GM18505 (cell line): ENCODE measurements at regions not wholly inside any gene's neighbourhood (a gene's known extent, or its start where the extent isn't known, plus 50 kb on each side); places are given as distances from the start of the nearest gene placed in this dataset.

ENCODE experiments used
- ATAC-seq: cut with Tn5 transposase; IDR thresholded peaks from one replicate; pipeline ENCODE4 v1.9.1; 2021; ENCODE audit not compliant: unreplicated experiment
- POLR2A ChIP-seq: IDR thresholded peaks from 4 replicates; pipeline ENCODE4 v1.6.1; 2011; ENCODE audit warnings: borderline replicate concordance; ENCODE audit not compliant: insufficient read depth, insufficient read length; ENCODE audit errors: extremely low read depth

DNA sequence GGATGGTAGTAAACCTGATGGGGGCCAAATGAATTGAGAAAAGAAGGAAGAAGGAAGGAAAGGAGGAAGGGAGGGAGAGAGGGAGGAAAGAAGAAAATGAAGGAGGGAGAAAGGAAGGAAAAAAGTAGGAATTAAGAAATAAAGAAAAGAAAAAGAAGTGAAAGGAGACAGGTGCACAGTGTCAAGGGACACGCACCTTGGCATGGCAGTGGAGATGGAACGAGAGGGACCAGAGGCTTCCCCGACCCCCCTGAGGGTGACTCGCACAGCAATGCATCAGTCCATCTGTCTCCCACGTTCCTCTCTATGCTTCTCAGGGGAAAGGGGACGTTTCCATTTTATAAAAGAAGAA, 199.6 kb downstream of the CXCL12 start:
- no peak for TF ChIP-seq POLR2A
- ATAC-seq = no peak

DNA sequence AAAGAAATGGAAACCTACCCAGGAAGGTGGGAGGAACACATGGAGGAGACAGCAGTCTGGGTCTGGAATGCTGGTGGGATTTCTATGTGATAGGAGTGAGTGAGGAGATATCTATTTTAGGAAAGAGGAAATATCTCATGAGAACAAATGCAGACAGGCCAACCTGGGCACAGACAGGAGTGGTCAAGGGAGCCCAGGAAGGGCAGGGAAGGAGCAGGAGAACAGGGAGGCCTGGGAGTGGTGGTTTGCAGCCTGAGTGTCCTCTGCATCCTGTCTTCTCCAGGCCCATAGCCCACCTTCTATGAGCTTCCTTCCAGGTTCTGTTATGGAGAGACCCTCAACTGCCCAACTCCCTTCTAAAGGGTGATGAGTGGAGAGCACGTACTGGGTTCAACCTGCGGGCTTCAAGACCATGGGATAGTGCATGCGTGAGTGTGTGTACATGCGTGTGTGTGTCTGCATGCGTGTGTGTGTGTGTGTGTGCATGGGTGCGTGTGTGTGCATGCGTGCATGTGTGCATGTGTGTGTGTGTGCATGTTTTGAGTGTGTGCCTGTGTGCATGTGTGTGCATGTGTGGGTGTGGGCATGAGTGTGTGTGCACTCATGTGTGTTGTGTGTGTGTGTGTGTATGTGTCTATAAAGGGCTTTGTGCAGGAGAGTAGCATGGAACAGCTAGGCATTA, 200.1 kb downstream of the CXCL12 start:
- no peak for ATAC-seq
- no peak for TF ChIP-seq POLR2A

DNA sequence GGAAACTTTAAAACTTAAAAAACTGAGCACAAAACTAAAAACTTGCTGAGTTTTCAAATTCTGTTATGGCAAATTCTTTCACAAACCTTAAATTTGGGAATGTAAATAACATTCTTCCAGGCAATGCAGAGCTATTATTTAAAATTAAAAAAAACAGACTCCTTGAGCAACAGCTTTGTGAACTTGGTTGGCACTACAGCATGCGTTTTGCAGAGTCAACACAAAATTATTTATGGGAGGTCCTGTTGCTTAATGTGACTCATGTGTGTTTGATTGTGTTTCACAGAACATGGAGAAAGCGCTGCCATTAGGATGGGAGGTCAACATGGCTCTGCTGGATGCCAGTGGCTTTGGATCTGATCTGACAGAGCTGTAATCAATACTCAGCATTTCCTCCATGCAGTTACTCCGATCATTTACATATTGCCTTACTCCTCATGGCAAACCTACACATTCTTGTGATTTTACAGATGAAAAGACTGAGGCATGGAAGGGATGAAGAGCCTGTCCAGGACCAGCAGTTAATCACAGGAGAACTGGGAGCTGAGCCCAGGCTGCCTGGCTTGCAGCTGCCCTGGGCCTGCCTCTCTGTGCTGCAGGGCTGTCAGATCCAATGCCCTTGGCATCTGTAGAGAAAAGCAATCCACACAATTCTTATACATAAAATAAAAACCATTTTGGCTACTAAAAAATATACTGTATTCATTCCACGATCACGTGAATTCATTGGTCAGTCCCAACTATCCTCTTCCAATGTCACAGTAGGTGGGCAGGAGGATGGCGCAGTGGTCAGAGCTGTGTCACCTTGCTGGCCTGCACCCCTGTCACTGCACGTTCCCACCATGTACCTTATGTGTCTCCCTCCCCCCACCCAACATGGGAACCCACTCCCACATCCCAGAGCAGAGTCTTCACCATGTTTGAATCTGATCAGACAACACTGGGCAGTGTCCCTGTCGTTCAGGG, 200.9 kb downstream of the CXCL12 start:
- TF ChIP-seq POLR2A = no peak
- ATAC-seq = no peak

DNA sequence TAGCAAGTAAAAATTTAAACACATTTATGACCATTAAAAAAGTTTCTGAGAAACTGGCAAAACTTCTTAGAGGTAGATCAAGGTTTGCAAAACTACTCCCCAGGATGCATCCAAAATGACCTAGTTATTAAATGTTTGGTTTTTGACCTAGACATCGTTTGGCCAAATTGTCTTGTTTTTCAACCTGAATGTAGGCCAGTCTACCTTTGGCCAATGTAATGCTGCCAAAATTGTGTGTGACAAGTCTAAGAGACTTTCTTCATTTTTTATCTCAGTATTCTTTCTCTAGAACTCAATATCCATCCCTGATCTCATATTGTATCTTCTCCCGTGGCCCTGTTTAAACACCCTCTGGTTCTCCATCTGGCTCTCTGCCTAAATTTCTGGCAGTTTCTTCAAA, 202.0 kb downstream of the CXCL12 start:
- no peak for ATAC-seq
- no peak for TF ChIP-seq POLR2A

DNA sequence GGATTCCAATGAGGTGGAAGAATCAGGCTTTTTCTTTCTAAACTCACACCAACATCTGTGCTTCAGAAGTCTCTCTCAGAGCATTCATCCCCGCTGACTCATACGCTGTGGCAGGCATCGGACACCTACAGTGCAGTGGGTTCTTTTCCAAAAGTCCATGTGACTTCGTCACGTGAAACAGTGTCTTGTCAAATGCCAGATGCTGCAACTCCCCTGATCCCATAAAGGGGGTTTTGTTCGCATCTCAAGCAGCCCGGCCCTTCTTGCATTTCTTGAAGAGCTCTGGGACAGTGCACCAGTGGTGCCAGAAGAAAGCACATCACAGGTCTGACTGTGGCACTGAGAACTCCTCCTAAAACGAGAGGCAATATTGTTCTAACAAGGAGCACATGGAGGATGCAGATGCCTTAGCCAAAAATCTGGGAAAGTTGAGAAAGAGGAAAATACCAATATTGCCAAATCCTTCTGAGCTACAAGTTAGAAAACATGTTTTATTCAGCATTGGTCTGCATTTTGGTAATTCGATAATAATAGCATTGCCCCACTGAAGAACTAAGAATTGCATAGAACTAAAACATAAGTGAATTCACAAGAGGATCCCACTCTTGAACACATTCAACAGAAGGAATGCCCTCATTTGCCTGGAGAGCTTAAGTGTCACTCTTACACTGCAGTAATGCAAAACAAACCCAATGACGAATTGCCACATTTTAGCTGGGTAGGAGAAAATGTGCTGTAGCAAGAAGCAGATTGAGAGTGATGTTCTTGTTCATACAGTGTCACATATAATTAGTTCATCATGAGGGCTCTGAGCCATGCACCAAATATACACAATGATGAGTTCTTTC, 204.4 kb downstream of the CXCL12 start:
- TF ChIP-seq POLR2A = no peak

DNA sequence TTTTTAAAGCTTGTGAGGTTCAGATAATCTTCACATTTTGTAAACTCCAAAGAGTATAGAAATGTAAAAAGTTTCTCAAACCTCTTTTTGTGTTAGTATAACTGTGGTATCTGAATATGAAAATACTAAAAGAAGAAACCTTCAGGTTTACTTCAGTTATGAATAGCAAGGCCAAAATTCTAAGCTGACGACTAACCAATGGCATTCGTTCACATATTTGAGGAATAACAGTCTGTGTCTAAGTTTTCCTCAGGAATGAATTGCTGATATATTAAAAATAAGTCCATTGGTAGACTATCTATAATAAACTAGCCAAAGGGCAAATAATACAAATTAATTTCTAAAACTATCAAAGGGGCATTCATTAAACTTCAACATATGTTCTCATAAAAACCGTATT, 206.0 kb downstream of the CXCL12 start:
- ATAC-seq = no peak
- no peak for TF ChIP-seq POLR2A

More for the DNA sequence above, 204.4 kb downstream of the CXCL12 start:
- ATAC-seq = no peak

DNA sequence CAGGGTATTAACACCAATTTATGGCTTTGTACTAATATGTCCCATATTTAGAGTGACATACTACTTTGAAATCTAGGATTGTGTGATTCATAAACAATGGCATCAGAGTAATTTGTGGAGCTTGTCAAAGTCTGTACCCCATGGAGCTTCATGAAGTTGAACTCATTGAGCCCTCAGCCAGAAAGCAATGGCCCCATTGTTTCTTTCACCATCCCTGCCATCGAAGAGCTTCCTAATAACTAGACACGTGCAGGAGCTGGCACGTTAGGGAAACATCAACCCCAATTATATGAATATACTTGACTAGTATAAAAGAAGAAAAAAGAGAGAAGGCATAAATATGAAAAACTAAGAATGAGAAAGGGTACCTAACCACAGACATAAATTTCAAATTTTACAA, 206.6 kb downstream of the CXCL12 start:
- ATAC-seq = no peak

DNA sequence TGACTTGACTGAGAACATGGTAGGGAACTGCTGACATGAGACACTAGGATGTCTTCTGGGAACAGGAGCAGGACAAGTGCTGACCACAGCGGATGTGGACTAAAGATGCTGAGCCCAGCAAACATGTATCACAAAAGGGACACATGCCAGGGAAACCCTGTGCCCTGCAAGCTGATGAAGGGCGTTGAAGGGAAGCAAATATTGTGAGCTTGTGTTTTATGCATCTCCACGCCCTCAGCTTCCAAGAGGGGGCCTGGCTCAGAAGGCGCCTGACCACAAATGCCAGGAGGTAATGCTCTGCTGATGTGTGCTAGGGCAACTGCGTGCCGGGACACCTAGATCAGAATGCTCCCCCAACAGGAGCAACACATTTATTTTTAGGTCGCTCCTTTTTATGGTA, 207.3 kb downstream of the CXCL12 start:
- TF ChIP-seq POLR2A = no peak
- no peak for ATAC-seq

More for the DNA sequence above, 206.6 kb downstream of the CXCL12 start:
- no peak for TF ChIP-seq POLR2A

DNA sequence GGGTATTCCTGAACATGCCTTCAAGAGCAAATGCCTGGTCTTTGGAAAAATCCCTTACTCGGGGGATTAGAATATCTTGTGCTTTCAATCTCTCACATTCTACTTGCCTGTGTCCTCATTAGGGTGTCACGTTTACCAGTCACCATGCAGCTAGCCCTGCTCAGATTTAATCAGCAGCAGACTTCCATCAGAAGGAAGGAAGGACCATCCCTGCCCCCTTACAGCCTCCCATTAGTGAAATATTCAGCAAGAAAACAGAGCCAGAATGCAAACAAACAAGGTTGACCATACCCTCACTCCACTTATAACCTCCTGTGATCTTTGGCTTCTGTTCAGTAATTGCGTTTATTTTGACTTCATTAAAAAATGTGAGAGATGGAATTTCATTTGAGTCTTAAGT, 208.6 kb downstream of the CXCL12 start:
- no peak for TF ChIP-seq POLR2A
- ATAC-seq = no peak

DNA sequence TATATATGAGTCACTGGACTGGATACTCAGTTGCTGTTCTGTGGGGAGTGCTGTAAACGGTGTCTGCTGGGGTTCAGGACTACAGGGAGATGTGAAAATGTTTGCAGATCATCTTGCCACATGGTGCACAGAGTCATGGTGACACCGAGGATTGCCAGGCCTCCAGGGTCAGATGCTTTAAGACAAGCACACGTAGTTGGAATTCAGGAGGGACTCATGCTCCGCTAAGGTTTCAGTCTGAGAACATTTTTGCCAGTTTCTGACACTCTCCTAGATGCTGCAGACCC, 211.3 kb downstream of the CXCL12 start:
- ATAC-seq = no peak
- TF ChIP-seq POLR2A = no peak

DNA sequence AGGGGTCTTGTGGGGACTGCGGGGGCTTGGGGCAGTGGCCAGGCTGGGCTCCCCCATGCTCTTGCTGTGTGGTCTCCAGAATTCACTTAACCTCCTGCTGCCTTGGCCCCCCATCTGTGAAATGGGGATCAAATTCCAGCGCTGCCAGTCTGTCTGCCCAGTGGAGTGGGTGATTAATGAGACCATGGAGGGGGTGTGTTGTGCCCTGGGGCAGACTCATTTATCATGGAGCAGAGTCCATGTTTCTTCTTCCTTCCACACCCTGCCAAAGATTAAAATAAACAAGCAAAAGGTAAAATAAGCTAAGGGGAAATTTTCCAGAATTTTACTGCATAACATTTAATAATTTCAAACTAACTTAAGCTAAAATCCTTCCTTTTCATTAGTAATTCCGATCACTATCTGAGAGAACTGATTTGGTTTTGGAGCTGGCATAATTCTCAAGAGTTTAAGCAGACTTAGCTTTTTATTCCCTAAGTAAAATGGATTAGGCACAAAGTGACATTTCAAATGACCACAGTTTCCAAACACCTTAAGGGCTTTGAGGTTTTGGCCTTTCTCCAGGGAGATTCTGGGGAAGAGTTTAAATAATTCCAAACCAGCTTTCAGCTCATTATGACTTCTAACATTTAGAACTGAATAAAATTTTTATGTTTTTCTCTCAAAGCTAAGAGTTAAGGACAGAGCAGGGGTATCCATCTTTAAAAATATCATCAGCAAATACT, 211.9 kb downstream of the CXCL12 start:
- no peak for TF ChIP-seq POLR2A
- ATAC-seq = no peak

DNA sequence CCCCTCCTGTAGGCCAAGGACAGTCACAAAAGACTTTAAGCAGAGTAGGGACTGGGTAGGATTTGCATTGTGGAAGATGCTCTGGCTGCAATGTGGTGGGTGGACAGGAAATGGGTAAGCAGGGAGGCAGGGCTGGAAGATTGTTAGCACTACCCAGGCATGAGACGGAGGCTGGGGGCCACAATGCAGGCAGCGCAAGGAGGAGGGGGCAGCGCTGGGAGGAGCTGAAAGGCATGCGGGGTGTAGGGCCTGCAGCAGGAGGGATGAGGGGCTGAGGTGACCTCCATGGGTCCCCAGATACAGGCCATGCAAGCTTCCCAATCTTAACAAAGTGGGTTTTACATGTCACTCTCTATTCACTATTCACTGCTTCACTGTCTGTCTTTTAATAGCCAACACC, 213.1 kb downstream of the CXCL12 start:
- no peak for ATAC-seq
- no peak for TF ChIP-seq POLR2A

DNA sequence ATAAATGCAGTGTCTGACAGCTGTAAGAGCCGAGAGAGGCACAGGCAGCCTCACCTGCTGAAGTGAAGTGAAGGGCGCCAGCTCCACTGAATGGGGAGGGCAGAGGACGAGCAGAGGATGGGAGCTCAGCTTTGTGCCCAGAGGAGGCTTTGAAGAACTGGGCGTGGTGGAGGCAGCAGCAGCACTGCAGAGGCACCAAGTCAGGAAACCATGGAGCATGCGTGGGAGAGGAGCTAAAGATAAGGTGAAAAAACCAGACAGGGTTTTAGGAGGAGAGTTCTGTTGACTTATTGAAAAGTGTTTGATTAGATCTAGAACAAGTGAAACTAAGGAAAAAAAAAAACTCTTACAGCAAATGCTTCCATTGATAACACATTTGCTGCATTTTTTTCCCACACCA, 216.4 kb downstream of the CXCL12 start:
- no peak for TF ChIP-seq POLR2A

More for the DNA sequence above, 216.4 kb downstream of the CXCL12 start:
- no peak for ATAC-seq
